OCI-LY1 (cell line): ENCODE measurements at regions not wholly inside any gene's neighbourhood (a gene's known extent, or its start where the extent isn't known, plus 50 kb on each side); places are given as distances from the start of the nearest gene placed in this dataset.

Source experiments
- H2AFZ ChIP-seq: fragments of 200-600 bp; sonication (generic), shearing (Covaris generic); 2 replicates; pipeline ENCODE4 v1.6.0; 2014; ENCODE audit warnings: antibody characterized with exemption, mild to moderate bottlenecking, low read length
- H3F3A ChIP-seq: fragments of 200-600 bp; sonication (generic), shearing (Covaris generic); 2 replicates; pipeline ENCODE4 v1.6.0; 2014; ENCODE audit warnings: mild to moderate bottlenecking, antibody characterized with exemption, low read length, moderate library complexity; ENCODE audit not compliant: insufficient read depth
- H3K27ac ChIP-seq: fragments of 200-600 bp; sonication (generic); 2 replicates; pipeline ENCODE4 v1.5.1; 2014; ENCODE audit warnings: low read length, mixed run types, mild to moderate bottlenecking, low read depth; ENCODE audit not compliant: poor library complexity, severe bottlenecking
- H3K27me3 ChIP-seq: fragments of 200-600 bp; sonication (generic); 2 replicates; pipeline ENCODE4 v1.6.0; 2014; ENCODE audit warnings: antibody characterized with exemption, mild to moderate bottlenecking, low read length, moderate library complexity; ENCODE audit not compliant: insufficient read depth
- H3K36me3 ChIP-seq: fragments of 200-600 bp; sonication (generic); 2 replicates; pipeline ENCODE4 v1.6.1; 2014; ENCODE audit warnings: mild to moderate bottlenecking, antibody characterized with exemption, low read length, moderate library complexity, mixed read lengths; ENCODE audit not compliant: insufficient read depth
- H3K4me1 ChIP-seq: fragments of 200-600 bp; sonication (generic); 2 replicates; pipeline ENCODE4 v1.5.1; 2014; ENCODE audit warnings: mild to moderate bottlenecking, low read length, moderate library complexity; ENCODE audit not compliant: insufficient read depth, severe bottlenecking
- H3K4me2 ChIP-seq: fragments of 200-600 bp; sonication (generic), shearing (Covaris generic); 2 replicates; pipeline ENCODE4 v1.6.1; 2014; ENCODE audit warnings: low read length
- H3K4me3 ChIP-seq: fragments of 200-600 bp; sonication (generic); 2 replicates; pipeline ENCODE4 v1.5.1; 2014; ENCODE audit warnings: low read length, low read depth, mild to moderate bottlenecking, mixed read lengths; ENCODE audit not compliant: poor library complexity, severe bottlenecking
- H3K79me2 ChIP-seq: fragments of 200-600 bp; shearing (Covaris generic); 2 replicates; pipeline ENCODE4 v1.6.1; 2016; ENCODE audit warnings: mixed run types, low read length, mixed read lengths; ENCODE audit not compliant: insufficient read depth
- H3K9ac ChIP-seq: fragments of 200-600 bp; sonication (generic), shearing (Covaris generic); 2 replicates; pipeline ENCODE4 v1.6.1; 2014; ENCODE audit warnings: mild to moderate bottlenecking, low read length, mixed read lengths
- H3K9me2 ChIP-seq: fragments of 200-600 bp; sonication (generic), shearing (Covaris generic); 2 replicates; pipeline ENCODE4 v1.6.1; 2014; ENCODE audit warnings: low read depth, mild to moderate bottlenecking, low read length, mixed read lengths
- H3K9me3 ChIP-seq: fragments of 200-600 bp; shearing (Covaris generic); 2 replicates; pipeline ENCODE4 v1.6.1; 2014; ENCODE audit warnings: low read length, mixed read lengths
- H4K20me1 ChIP-seq: fragments of 200-600 bp; sonication (generic), shearing (Covaris generic); 2 replicates; pipeline ENCODE4 v1.6.0; 2016; ENCODE audit warnings: mild to moderate bottlenecking, low read length; ENCODE audit not compliant: insufficient read depth
- CTCF ChIP-seq: fragments of 200-600 bp; sonication (generic), shearing (Covaris generic); IDR thresholded peaks from 2 replicates; pipeline ENCODE4 v1.5.1; 2017; ENCODE audit warnings: mild to moderate bottlenecking, antibody characterized with exemption, low read length, moderate library complexity, mixed read lengths
- EZH2 ChIP-seq: fragments of 200-600 bp; sonication (generic), shearing (Covaris generic); IDR thresholded peaks from 2 replicates; pipeline ENCODE4 v1.8.0; 2017; ENCODE audit warnings: borderline replicate concordance, mixed run types, mild to moderate bottlenecking, antibody characterized with exemption, low read length, moderate library complexity, mixed read lengths

- H3K27ac ChIP-seq = no peak overlapping the region
- no peaks in the 10 kb centered on the region for H3K36me3 ChIP-seq
- H3K79me2 ChIP-seq = no peaks in the 10 kb centered on the region
- no peaks in the 10 kb centered on the region for H3K27me3 ChIP-seq
- H3F3A ChIP-seq = no peaks in the 10 kb centered on the region
- H3K9me2 ChIP-seq = no peaks in the 10 kb centered on the region
- H3K4me1 ChIP-seq = no peaks in the 10 kb centered on the region
- H3K9ac ChIP-seq = no peak overlapping the region
- H3K4me2 ChIP-seq = no peak overlapping the region
- TF ChIP-seq CTCF (no peak), EZH2 (no peak)
- H2AFZ ChIP-seq = no peak overlapping the region
- no peaks in the 10 kb centered on the region for H3K9me3 ChIP-seq
- H3K4me3 ChIP-seq = no peak overlapping the region
- H4K20me1 ChIP-seq = no peaks in the 10 kb centered on the region
These were observed 338.7 kb downstream of the SLC16A7 start for GRCh38 chr12:59934486-59934885.

- no peak overlapping the region for H3K27ac ChIP-seq
- no peak overlapping the region for H3K4me2 ChIP-seq
- H3K9me2 ChIP-seq = no peaks in the 10 kb centered on the region
- H3K9ac ChIP-seq = no peak overlapping the region
- no peaks in the 10 kb centered on the region for H3K27me3 ChIP-seq
- no peaks in the 10 kb centered on the region for H3K4me1 ChIP-seq
- TF ChIP-seq CTCF (no peak), EZH2 (no peak)
- H4K20me1 ChIP-seq = no peaks in the 10 kb centered on the region
- H3K36me3 ChIP-seq = no peaks in the 10 kb centered on the region
- H3K9me3 ChIP-seq = no peaks in the 10 kb centered on the region
- no peaks in the 10 kb centered on the region for H3K79me2 ChIP-seq
- no peak overlapping the region for H2AFZ ChIP-seq
- H3F3A ChIP-seq = no peaks in the 10 kb centered on the region
- H3K4me3 ChIP-seq = no peak overlapping the region
These were observed 340.7 kb downstream of the SLC16A7 start for GRCh38 chr12:59936534-59936933.

- H3K4me2 ChIP-seq = no peak overlapping the region
- H3F3A ChIP-seq = no peaks in the 10 kb centered on the region
- no peaks in the 10 kb centered on the region for H3K79me2 ChIP-seq
- no peak overlapping the region for H3K27ac ChIP-seq
- no peaks in the 10 kb centered on the region for H4K20me1 ChIP-seq
- H3K27me3 ChIP-seq = no peaks in the 10 kb centered on the region
- no peak for TF ChIP-seq EZH2
- TF ChIP-seq CTCF = no peak
- no peaks in the 10 kb centered on the region for H3K9me3 ChIP-seq
- no peaks in the 10 kb centered on the region for H3K9me2 ChIP-seq
- no peak overlapping the region for H3K4me3 ChIP-seq
- H2AFZ ChIP-seq = no peak overlapping the region
- H3K9ac ChIP-seq = no peak overlapping the region
- H3K36me3 ChIP-seq = no peaks in the 10 kb centered on the region
- H3K4me1 ChIP-seq = no peaks in the 10 kb centered on the region
These were observed 341.3 kb downstream of the SLC16A7 start for GRCh38 chr12:59937148-59937547.
